Neural cell (in vitro differentiated cells): ENCODE measurements at regions not wholly inside any gene's neighbourhood (a gene's known extent, or its start where the extent isn't known, plus 50 kb on each side); places are given as distances from the start of the nearest gene placed in this dataset.

Source experiments
- H2AFZ ChIP-seq: fragments of 200-600, 300-800 bp; sonication (generic), shearing (Covaris generic); 2 replicates; pipeline ENCODE4 v1.6.0; 2014; ENCODE audit warnings: low read depth, mild to moderate bottlenecking, antibody characterized with exemption, low read length, moderate library complexity
- H3F3A ChIP-seq: fragments of 200-600 bp; shearing (Covaris generic); 2 replicates; pipeline ENCODE4 v1.6.1; 2016; ENCODE audit warnings: mild to moderate bottlenecking, moderate library complexity, mixed read lengths, antibody characterized with exemption, low read length; ENCODE audit not compliant: insufficient read depth, poor library complexity, severe bottlenecking
- H3K27ac ChIP-seq: fragments of 200-600, 300-800 bp; sonication (generic), shearing (Covaris generic); 2 replicates; pipeline ENCODE4 v1.5.1; 2014; ENCODE audit warnings: mild to moderate bottlenecking, low read length, moderate library complexity
- H3K27me3 ChIP-seq: fragments of 300-800, 200-600 bp; sonication (generic), shearing (Covaris generic); 2 replicates; pipeline ENCODE4 v1.6.0; 2014; ENCODE audit warnings: mild to moderate bottlenecking, low read depth, low read length, moderate library complexity; ENCODE audit not compliant: insufficient read depth
- H3K36me3 ChIP-seq: fragments of 300-800, 200-600 bp; sonication (generic), shearing (Covaris generic); 2 replicates; pipeline ENCODE4 v1.5.1; 2014; ENCODE audit warnings: mild to moderate bottlenecking, antibody characterized with exemption, low read length, moderate library complexity; ENCODE audit not compliant: insufficient read depth
- H3K4me2 ChIP-seq: fragments of 300-800, 200-600 bp; sonication (generic), shearing (Covaris generic); 2 replicates; pipeline ENCODE4 v1.6.0; 2014; ENCODE audit warnings: mild to moderate bottlenecking, low read length
- H3K4me3 ChIP-seq: fragments of 300-800, 200-600 bp; sonication (generic), shearing (Covaris generic); 2 replicates; pipeline ENCODE4 v1.5.1; 2014; ENCODE audit warnings: mild to moderate bottlenecking, low read length, moderate library complexity
- H3K79me2 ChIP-seq: fragments of 200-600 bp; shearing (Covaris generic); replicated peaks from 2 replicates; pipeline ENCODE4 v1.6.0; 2014; ENCODE audit warnings: mild to moderate bottlenecking, low read length, moderate library complexity; ENCODE audit not compliant: insufficient read depth
- H3K9ac ChIP-seq: fragments of 300-800, 200-600 bp; sonication (generic), shearing (Covaris generic); 2 replicates; pipeline ENCODE4 v1.6.1; 2016; ENCODE audit warnings: mild to moderate bottlenecking, low read length, mixed read lengths
- H3K9me2 ChIP-seq: fragments of 200-600 bp; shearing (Covaris generic); 2 replicates; pipeline ENCODE4 v1.6.1; 2016; ENCODE audit warnings: mild to moderate bottlenecking, low read length, mixed read lengths; ENCODE audit not compliant: insufficient read depth
- H3K9me3 ChIP-seq: fragments of 200-600, 300-800 bp; sonication (generic), shearing (Covaris generic); 2 replicates; pipeline ENCODE4 v1.6.1; 2016; ENCODE audit warnings: mild to moderate bottlenecking, mixed run types, low read length, moderate library complexity, mixed read lengths
- H4K20me1 ChIP-seq: fragments of 200-600 bp; shearing (Covaris generic); 2 replicates; pipeline ENCODE4 v1.6.1; 2016; ENCODE audit warnings: mild to moderate bottlenecking, mixed run types; ENCODE audit not compliant: insufficient read depth
- EP300 ChIP-seq: fragments of 450-650 bp; conservative IDR thresholded peaks from 2 replicates; pipeline ENCODE4 v1.6.1; 2014; ENCODE audit warnings: antibody characterized with exemption, mild to moderate bottlenecking, moderate library complexity; ENCODE audit not compliant: poor library complexity, severe bottlenecking
- EZH2 ChIP-seq: fragments of 200-600, 300-800 bp; shearing (Covaris generic), sonication (generic); IDR thresholded peaks from 2 replicates; pipeline ENCODE4 v1.6.1; 2014; ENCODE audit warnings: antibody characterized with exemption, low read length, borderline replicate concordance, mild to moderate bottlenecking; ENCODE audit not compliant: insufficient read depth, poor library complexity, severe bottlenecking
- MXI1 ChIP-seq: fragments of 450-650 bp; conservative IDR thresholded peaks from 2 replicates; pipeline ENCODE4 v1.6.1; 2014; ENCODE audit warnings: antibody characterized with exemption, mild to moderate bottlenecking; ENCODE audit not compliant: poor library complexity, severe bottlenecking
- POLR2AphosphoS5 ChIP-seq: IDR thresholded peaks from 2 replicates; pipeline ENCODE4 v1.6.1; 2012
- RAD21 ChIP-seq: fragments of 450-650 bp; conservative IDR thresholded peaks from 2 replicates; pipeline ENCODE4 v1.6.1; 2014; ENCODE audit warnings: antibody characterized with exemption, mild to moderate bottlenecking, moderate library complexity
- SMC3 ChIP-seq: fragments of 450-650 bp; conservative IDR thresholded peaks from 2 replicates; pipeline ENCODE4 v1.6.1; 2014; ENCODE audit warnings: antibody characterized with exemption, mild to moderate bottlenecking, moderate library complexity; ENCODE audit not compliant: poor library complexity
- TAF1 ChIP-seq: IDR thresholded peaks from 2 replicates; pipeline ENCODE4 v1.6.1; 2012; ENCODE audit warnings: low read depth
- TF ChIP-seq, protein P1 (sequence below): fragments of 450-650 bp; IDR thresholded peaks from 2 replicates; pipeline ENCODE4 v1.5.1; 2014; ENCODE audit warnings: antibody characterized with exemption, mild to moderate bottlenecking, moderate library complexity; ENCODE audit not compliant: poor library complexity, severe bottlenecking
- TF ChIP-seq, protein P2 (sequence below): IDR thresholded peaks from 2 replicates; pipeline ENCODE4 v1.6.1; 2012; ENCODE audit warnings: borderline replicate concordance

DNA sequence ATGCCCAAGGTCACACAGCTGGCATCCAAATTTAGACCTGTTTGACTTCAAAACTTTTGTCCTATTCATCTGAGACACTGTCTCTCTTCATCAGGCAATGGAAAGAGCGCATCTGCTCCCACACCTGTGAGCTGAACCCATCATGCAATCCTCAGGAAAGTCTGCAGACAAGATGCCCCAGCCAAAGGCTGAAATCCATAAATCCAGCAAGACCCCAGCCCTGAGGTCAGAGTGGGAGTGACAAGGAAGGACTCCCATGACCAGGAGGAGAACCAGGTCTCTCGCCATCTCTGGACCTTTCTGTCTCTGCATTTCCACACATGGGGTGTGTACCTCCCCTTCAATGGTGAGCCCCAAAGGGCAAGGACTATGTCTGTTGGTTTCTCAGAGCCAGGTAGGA lies 83.6 kb upstream of the HMGXB4 start:
- peak overlapping the region; percentile 50 for H3K9ac ChIP-seq
- no peaks in the 10 kb centered on the region for H3K79me2 ChIP-seq
- H3K36me3 ChIP-seq: no peaks in the 10 kb centered on the region
- no peak for TF ChIP-seq EZH2
- TF ChIP-seq EP300: no peak
- no peak for TF ChIP-seq TAF1
- no peak for TF ChIP-seq RAD21
- no peaks in the 10 kb centered on the region for H3K9me2 ChIP-seq
- peak overlapping the region; percentile 87 for H3K27ac ChIP-seq
- no peaks in the 10 kb centered on the region for H4K20me1 ChIP-seq
- no peak overlapping the region for H2AFZ ChIP-seq
- no peaks in the 10 kb centered on the region for H3K27me3 ChIP-seq
- no peaks in the 10 kb centered on the region for H3K9me3 ChIP-seq
- peak overlapping the region; percentile 17 for H3K4me2 ChIP-seq
- no peaks in the 10 kb centered on the region for H3F3A ChIP-seq
- peak overlapping the region; percentile 27 for H3K4me3 ChIP-seq

DNA sequence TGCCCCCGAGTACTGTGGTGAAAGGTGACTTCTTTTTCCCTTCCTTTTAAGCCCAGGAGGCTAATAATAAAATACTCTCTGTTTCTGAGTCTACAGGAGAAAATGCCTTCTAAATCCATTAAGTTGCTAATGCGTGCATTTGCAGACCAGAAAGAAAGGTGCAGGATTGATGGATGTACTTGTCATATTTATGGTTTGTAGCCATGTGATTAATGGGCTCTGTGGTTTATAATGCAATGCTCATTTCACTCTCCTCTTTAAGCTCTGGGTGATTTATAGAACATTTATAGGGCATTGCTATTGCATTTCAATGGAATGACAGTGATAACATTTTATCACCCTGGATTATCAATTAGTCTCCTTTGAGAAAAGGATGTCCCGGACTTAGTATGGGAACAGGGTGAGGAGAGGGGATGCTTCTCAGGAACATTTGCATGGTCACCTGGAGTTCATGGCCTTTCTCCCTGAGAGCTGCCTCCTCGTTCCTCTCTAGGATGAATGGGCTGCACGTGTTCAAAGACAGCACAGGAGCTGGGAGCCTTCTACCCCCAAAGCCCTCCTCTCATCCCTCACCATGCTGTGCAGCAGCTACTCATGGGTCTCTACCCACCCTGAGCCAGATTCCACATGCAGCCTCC lies 82.8 kb upstream of the HMGXB4 start:
- H3K9me3 ChIP-seq: no peaks in the 10 kb centered on the region
- no peak for TF ChIP-seq MXI1
- TF ChIP-seq, protein P1, sequence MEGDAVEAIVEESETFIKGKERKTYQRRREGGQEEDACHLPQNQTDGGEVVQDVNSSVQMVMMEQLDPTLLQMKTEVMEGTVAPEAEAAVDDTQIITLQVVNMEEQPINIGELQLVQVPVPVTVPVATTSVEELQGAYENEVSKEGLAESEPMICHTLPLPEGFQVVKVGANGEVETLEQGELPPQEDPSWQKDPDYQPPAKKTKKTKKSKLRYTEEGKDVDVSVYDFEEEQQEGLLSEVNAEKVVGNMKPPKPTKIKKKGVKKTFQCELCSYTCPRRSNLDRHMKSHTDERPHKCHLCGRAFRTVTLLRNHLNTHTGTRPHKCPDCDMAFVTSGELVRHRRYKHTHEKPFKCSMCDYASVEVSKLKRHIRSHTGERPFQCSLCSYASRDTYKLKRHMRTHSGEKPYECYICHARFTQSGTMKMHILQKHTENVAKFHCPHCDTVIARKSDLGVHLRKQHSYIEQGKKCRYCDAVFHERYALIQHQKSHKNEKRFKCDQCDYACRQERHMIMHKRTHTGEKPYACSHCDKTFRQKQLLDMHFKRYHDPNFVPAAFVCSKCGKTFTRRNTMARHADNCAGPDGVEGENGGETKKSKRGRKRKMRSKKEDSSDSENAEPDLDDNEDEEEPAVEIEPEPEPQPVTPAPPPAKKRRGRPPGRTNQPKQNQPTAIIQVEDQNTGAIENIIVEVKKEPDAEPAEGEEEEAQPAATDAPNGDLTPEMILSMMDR: no peak
- no peak for TF ChIP-seq SMC3
- TF ChIP-seq POLR2AphosphoS5: peak; percentile 78
- no peak for TF ChIP-seq TAF1
- TF ChIP-seq EZH2: no peak
- TF ChIP-seq, protein P2, sequence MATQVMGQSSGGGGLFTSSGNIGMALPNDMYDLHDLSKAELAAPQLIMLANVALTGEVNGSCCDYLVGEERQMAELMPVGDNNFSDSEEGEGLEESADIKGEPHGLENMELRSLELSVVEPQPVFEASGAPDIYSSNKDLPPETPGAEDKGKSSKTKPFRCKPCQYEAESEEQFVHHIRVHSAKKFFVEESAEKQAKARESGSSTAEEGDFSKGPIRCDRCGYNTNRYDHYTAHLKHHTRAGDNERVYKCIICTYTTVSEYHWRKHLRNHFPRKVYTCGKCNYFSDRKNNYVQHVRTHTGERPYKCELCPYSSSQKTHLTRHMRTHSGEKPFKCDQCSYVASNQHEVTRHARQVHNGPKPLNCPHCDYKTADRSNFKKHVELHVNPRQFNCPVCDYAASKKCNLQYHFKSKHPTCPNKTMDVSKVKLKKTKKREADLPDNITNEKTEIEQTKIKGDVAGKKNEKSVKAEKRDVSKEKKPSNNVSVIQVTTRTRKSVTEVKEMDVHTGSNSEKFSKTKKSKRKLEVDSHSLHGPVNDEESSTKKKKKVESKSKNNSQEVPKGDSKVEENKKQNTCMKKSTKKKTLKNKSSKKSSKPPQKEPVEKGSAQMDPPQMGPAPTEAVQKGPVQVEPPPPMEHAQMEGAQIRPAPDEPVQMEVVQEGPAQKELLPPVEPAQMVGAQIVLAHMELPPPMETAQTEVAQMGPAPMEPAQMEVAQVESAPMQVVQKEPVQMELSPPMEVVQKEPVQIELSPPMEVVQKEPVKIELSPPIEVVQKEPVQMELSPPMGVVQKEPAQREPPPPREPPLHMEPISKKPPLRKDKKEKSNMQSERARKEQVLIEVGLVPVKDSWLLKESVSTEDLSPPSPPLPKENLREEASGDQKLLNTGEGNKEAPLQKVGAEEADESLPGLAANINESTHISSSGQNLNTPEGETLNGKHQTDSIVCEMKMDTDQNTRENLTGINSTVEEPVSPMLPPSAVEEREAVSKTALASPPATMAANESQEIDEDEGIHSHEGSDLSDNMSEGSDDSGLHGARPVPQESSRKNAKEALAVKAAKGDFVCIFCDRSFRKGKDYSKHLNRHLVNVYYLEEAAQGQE: no peak
- no peak for TF ChIP-seq RAD21
- peak; percentile 74 for TF ChIP-seq EP300
- no peaks in the 10 kb centered on the region for H3F3A ChIP-seq
- no peaks in the 10 kb centered on the region for H3K9me2 ChIP-seq
- no peaks in the 10 kb centered on the region for H4K20me1 ChIP-seq
- no peaks in the 10 kb centered on the region for H3K79me2 ChIP-seq
- no peak overlapping the region for H2AFZ ChIP-seq
- peak overlapping the region; percentile 17 for H3K4me2 ChIP-seq
- H3K9ac ChIP-seq: peak overlapping the region; percentile 50
- H3K27me3 ChIP-seq: no peaks in the 10 kb centered on the region
- peak overlapping the region; percentile 87 for H3K27ac ChIP-seq
- peak overlapping the region; percentile 27 for H3K4me3 ChIP-seq
- H3K36me3 ChIP-seq: no peaks in the 10 kb centered on the region
